CD14-positive monocyte (primary cell): ENCODE measurements at regions not wholly inside any gene's neighbourhood (a gene's known extent, or its start where the extent isn't known, plus 50 kb on each side); places are given as distances from the start of the nearest gene placed in this dataset.

ENCODE experiments used
- DNase-seq, 3 donors: peaks; one replicate each; pipeline ENCODE4 v3.0.0-alpha.2; 2011 to 2022
- H2AFZ ChIP-seq: 2 replicates; pipeline ENCODE4 v1.6.0; 2012; ENCODE audit warnings: mild to moderate bottlenecking, low read depth, low read length, inconsistent platforms; ENCODE audit not compliant: insufficient read depth, poor library complexity, severe bottlenecking
- H3K27ac ChIP-seq, 2 donors: 1 replicate in 1 of 2; 2 replicates in 1 of 2; pipeline ENCODE4 v1.5.1; 2012 to 2013; ENCODE audit warnings: low read length in 2 of 2, control low read depth in 1 of 2, inconsistent platforms in 1 of 2, low read depth in 1 of 2, mild to moderate bottlenecking in 1 of 2
- H3K27me3 ChIP-seq, 2 donors: one replicate each; pipeline versions ENCODE4 v1.6.0 to v1.6.1; 2011 to 2013; ENCODE audit warnings: low read length in 2 of 2; ENCODE audit not compliant: control insufficient read depth in 2 of 2, insufficient read depth in 2 of 2
- H3K36me3 ChIP-seq, 2 donors: replicated peaks in 1 of 2; 1 replicate in 1 of 2; 2 replicates in 1 of 2; pipeline versions ENCODE4 v1.5.1 to v1.6.1; 2012 to 2013; ENCODE audit warnings: low read length in 2 of 2, control low read depth in 1 of 2, inconsistent platforms in 1 of 2, mild to moderate bottlenecking in 1 of 2; ENCODE audit not compliant: insufficient read depth in 2 of 2, control insufficient read depth in 1 of 2
- H3K4me1 ChIP-seq, 2 donors: 1 replicate in 1 of 2; 2 replicates in 1 of 2; pipeline versions ENCODE4 v1.5.1 to v1.6.1; 2012 to 2013; ENCODE audit warnings: low read length in 2 of 2, control low read depth in 1 of 2, inconsistent platforms in 1 of 2, mild to moderate bottlenecking in 1 of 2, moderate library complexity in 1 of 2; ENCODE audit not compliant: insufficient read depth in 2 of 2, control insufficient read depth in 1 of 2
- H3K4me2 ChIP-seq: replicated peaks from 2 replicates; pipeline ENCODE3; 2012; ENCODE audit warnings: low read length, moderate library complexity, mild to moderate bottlenecking; ENCODE audit not compliant: poor library complexity, severe bottlenecking; ENCODE audit errors: extremely low read depth
- H3K4me3 ChIP-seq, 3 experiments: fragments of 200-600 bp in 1 of 3; sonication (generic) in 1 of 3; replicated peaks in 1 of 3; 1 replicate in 2 of 3; 2 replicates in 1 of 3; pipeline ENCODE4 v1.5.1; 2011 to 2013; ENCODE audit warnings: low read length in 3 of 3, mild to moderate bottlenecking in 3 of 3, control low read depth in 2 of 3, low read depth in 2 of 3, inconsistent platforms in 1 of 3, moderate library complexity in 1 of 3
- H3K79me2 ChIP-seq: 2 replicates; pipeline ENCODE4 v1.6.0; 2012; ENCODE audit warnings: mild to moderate bottlenecking, control low read depth, inconsistent platforms, low read length, moderate library complexity; ENCODE audit not compliant: insufficient read depth
- H3K9ac ChIP-seq: 2 replicates; pipeline ENCODE4 v1.6.0; 2017; ENCODE audit warnings: low read length, mild to moderate bottlenecking; ENCODE audit not compliant: insufficient read depth, poor library complexity, severe bottlenecking
- H3K9me3 ChIP-seq, 2 donors: replicated peaks in 1 of 2; 1 replicate in 1 of 2; 2 replicates in 1 of 2; pipeline versions ENCODE4 v1.5.1 to v1.6.1; 2012 to 2013; ENCODE audit warnings: low read length in 2 of 2, control low read depth in 1 of 2; ENCODE audit not compliant: control insufficient read depth in 1 of 2, insufficient read depth in 1 of 2
- H4K20me1 ChIP-seq: 2 replicates; pipeline ENCODE4 v1.6.0; 2012; ENCODE audit warnings: mild to moderate bottlenecking, low read length, control low read depth, moderate library complexity; ENCODE audit not compliant: insufficient read depth
- H3K27ac Mint-ChIP-seq, 7 donors: one replicate each; pipeline ENCODE4 v1.8.0; 2020; ENCODE audit warnings: mild to moderate bottlenecking in 7 of 7, mixed read lengths in 7 of 7, moderate library complexity in 6 of 7, inconsistent platforms in 2 of 7
- H3K27me3 Mint-ChIP-seq, 3 donors: one replicate each; pipeline ENCODE4 v1.8.0; 2021 to 2022; ENCODE audit warnings: low read depth in 3 of 3, mild to moderate bottlenecking in 3 of 3, mixed read lengths in 3 of 3, moderate library complexity in 3 of 3, inconsistent platforms in 1 of 3
- H3K36me3 Mint-ChIP-seq, 2 donors: one replicate each; pipeline ENCODE4 v1.8.0; 2020; ENCODE audit warnings: mixed read lengths in 2 of 2, inconsistent platforms in 1 of 2, mild to moderate bottlenecking in 1 of 2
- H3K4me1 Mint-ChIP-seq: one replicate; pipeline ENCODE4 v1.8.0; 2020; ENCODE audit warnings: mild to moderate bottlenecking, mixed read lengths
- H3K4me3 Mint-ChIP-seq, 2 donors: one replicate each; pipeline ENCODE4 v1.8.0; 2020; ENCODE audit warnings: mild to moderate bottlenecking in 2 of 2, mixed read lengths in 2 of 2, moderate library complexity in 1 of 2
- H3K9me3 Mint-ChIP-seq, 7 donors: one replicate each; pipeline ENCODE4 v1.8.0; 2020 to 2022; ENCODE audit warnings: mixed read lengths in 7 of 7, mild to moderate bottlenecking in 6 of 7, moderate library complexity in 6 of 7, inconsistent platforms in 2 of 7
- CTCF ChIP-seq: fragments of 200-600 bp; IDR thresholded peaks from one replicate; pipeline ENCODE4 v1.8.0; 2022; ENCODE audit warnings: antibody characterized with exemption, mild to moderate bottlenecking
- WGBS: methylation state at CpG from one replicate; pipeline ENCODE4 v1.1.5; 2013; ENCODE audit warnings: missing lambda C conversion rate; ENCODE audit not compliant: insufficient coverage; 5-methylcytosine and 5-hydroxymethylcytosine counted together
- intact Hi-C, 2 donors: fragments of 100-400 bp; cut with micrococcal nuclease; formaldehyde crosslinking; loops; one replicate each; pipeline versions ENCODE4 v1.15.0 to v1.15.1; 2023

- intact Hi-C loops: no loop called here
- no CpG with 5 or more reads among the region's 4 CpGs for WGBS
- Mint-ChIP-seq H3K9me3 (peaks cover 7 to 11% (median 9%) of the 10 kb centered on the region in 7 donors), H3K4me3 (no peak overlapping the region), H3K4me1 (no peaks in the 10 kb centered on the region), H3K36me3 (no peaks in the 10 kb centered on the region), H3K27ac (no peak overlapping the region), H3K27me3 (no peaks in the 10 kb centered on the region)
- Histone ChIP-seq H3K9me3 (peaks cover 0 to 4% of the 10 kb centered on the region in 2 donors), H3K36me3 (no peaks in the 10 kb centered on the region), H3K79me2 (no peaks in the 10 kb centered on the region), H3K4me3 (no peak overlapping the region), H3K4me2 (no peak overlapping the region), H3K4me1 (no peaks in the 10 kb centered on the region), H3K27ac (no peak overlapping the region), H2AFZ (no peak overlapping the region), H3K27me3 (no peaks in the 10 kb centered on the region), H4K20me1 (no peaks in the 10 kb centered on the region), H3K9ac (no peak overlapping the region)
- no peak for DNase-seq
- TF ChIP-seq CTCF: no peak
Observed at GRCh38 chr16:80230328-80231120, 310.3 kb upstream of the DYNLRB2 start.

- H2AFZ ChIP-seq: no peak overlapping the region
- Mint-ChIP-seq H3K4me3 (no peak overlapping the region), H3K36me3 (no peaks in the 10 kb centered on the region), H3K4me1 (no peaks in the 10 kb centered on the region), H3K27me3 (no peaks in the 10 kb centered on the region), H3K9me3 (peaks cover 3 to 20% (median 7%) of the 10 kb centered on the region in 7 donors), H3K27ac (no peak overlapping the region)
- H3K9ac ChIP-seq: no peak overlapping the region
- no peak overlapping the region for H3K4me2 ChIP-seq
- H3K36me3 ChIP-seq: no peaks in the 10 kb centered on the region
- DNase-seq: no peak
- no peaks in the 10 kb centered on the region for H3K4me1 ChIP-seq
- H4K20me1 ChIP-seq: no peaks in the 10 kb centered on the region
- H3K9me3 ChIP-seq: peaks cover 0 to 4% of the 10 kb centered on the region in 2 donors
- H3K79me2 ChIP-seq: no peaks in the 10 kb centered on the region
- no peak for TF ChIP-seq CTCF
- no peaks in the 10 kb centered on the region for H3K27me3 ChIP-seq
- intact Hi-C loops: no loop called here
- H3K4me3 ChIP-seq: no peak overlapping the region
- no peak overlapping the region for H3K27ac ChIP-seq
Observed at GRCh38 chr16:80226499-80226898, 314.3 kb upstream of the DYNLRB2 start.
